ENCODE measurements at regions not wholly inside any gene's neighbourhood (a gene's known extent, or its start where the extent isn't known, plus 50 kb on each side); places are given as distances from the start of the nearest gene placed in this dataset.

DNA sequence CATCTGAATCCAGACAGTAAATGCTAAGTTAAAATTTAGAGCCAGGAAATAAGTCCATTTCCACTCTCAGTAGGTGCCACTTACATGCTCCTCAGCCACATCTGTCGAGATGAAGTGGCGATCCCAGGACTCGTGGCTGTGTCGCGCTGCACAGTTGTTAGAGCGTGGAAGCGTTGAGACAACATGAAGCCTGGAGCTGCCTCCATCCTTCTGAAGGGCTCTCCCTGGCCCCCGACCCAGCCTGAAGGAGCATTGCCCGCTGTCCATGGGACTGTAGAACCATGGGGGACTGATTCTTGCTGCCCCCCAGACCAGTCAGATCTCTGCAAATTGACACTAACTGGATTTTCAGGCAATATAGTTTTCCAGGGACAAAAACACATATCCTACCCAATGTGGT, 58.9 kb downstream of the IRX1 start:
- no peak overlapping the region for H3K4me3 Mint-ChIP-seq (ENCODE audit: low read depth, unreplicated experiment)
- no peak for DNase-seq
- TF ChIP-seq, protein P1, sequence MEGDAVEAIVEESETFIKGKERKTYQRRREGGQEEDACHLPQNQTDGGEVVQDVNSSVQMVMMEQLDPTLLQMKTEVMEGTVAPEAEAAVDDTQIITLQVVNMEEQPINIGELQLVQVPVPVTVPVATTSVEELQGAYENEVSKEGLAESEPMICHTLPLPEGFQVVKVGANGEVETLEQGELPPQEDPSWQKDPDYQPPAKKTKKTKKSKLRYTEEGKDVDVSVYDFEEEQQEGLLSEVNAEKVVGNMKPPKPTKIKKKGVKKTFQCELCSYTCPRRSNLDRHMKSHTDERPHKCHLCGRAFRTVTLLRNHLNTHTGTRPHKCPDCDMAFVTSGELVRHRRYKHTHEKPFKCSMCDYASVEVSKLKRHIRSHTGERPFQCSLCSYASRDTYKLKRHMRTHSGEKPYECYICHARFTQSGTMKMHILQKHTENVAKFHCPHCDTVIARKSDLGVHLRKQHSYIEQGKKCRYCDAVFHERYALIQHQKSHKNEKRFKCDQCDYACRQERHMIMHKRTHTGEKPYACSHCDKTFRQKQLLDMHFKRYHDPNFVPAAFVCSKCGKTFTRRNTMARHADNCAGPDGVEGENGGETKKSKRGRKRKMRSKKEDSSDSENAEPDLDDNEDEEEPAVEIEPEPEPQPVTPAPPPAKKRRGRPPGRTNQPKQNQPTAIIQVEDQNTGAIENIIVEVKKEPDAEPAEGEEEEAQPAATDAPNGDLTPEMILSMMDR (IDR thresholded peaks at IDR 0.05; ENCODE audit: unreplicated experiment): no peak
- BruUV-seq (replicated peaks): no TSS peak
- no peaks in the 10 kb centered on the region for H3K36me3 Mint-ChIP-seq (ENCODE audit: insufficient read depth, unreplicated experiment)
- H3K4me1 Mint-ChIP-seq (ENCODE audit: low read depth, unreplicated experiment): no peaks in the 10 kb centered on the region
- peaks cover 10% of the 10 kb centered on the region for H3K9me3 Mint-ChIP-seq (ENCODE audit: low read depth, unreplicated experiment)
- H3K27me3 Mint-ChIP-seq (ENCODE audit: unreplicated experiment): no peaks in the 10 kb centered on the region
- CTCF ChIA-PET: no interaction called here
- intact Hi-C loops (cut with micrococcal nuclease; ENCODE audit: unreplicated experiment): no loop called here
- no peak overlapping the region for H3K27ac Mint-ChIP-seq (ENCODE audit: unreplicated experiment)

DNA sequence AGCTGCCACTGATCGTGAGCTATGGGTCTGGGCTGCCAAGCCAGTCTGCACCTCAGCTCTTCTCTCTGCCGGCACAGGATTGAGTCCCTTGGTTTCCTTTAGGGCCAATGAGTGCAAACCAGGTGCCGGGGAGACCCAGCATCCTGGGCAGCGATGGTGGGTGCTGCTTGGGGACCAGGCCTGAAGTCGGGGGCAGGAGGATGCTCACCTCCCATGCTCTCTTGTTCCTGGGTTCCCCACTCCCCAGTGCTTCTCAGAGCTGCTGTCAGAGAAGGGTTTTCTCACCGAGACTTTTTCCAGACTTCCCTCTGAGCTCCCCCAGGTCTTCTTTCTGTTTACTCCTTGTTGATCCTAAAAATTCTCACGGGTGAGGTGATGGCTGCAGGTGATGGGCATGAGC, 61.2 kb downstream of the IRX1 start:
- Mint-ChIP-seq H3K27ac (ENCODE audit: unreplicated experiment) (no peak overlapping the region), H3K36me3 (ENCODE audit: insufficient read depth, unreplicated experiment) (no peaks in the 10 kb centered on the region), H3K4me1 (ENCODE audit: low read depth, unreplicated experiment) (no peaks in the 10 kb centered on the region), H3K4me3 (ENCODE audit: low read depth, unreplicated experiment) (no peak overlapping the region), H3K27me3 (ENCODE audit: unreplicated experiment) (no peaks in the 10 kb centered on the region), H3K9me3 (ENCODE audit: low read depth, unreplicated experiment) (peaks cover 6% of the 10 kb centered on the region)
- CTCF ChIA-PET: no interaction called here
- DNase-seq: no peak
- TF ChIP-seq, protein P1 (IDR thresholded peaks at IDR 0.05; ENCODE audit: unreplicated experiment): no peak
- BruUV-seq (replicated peaks): no TSS peak
- intact Hi-C loops (cut with micrococcal nuclease; ENCODE audit: unreplicated experiment): no loop called here

DNA sequence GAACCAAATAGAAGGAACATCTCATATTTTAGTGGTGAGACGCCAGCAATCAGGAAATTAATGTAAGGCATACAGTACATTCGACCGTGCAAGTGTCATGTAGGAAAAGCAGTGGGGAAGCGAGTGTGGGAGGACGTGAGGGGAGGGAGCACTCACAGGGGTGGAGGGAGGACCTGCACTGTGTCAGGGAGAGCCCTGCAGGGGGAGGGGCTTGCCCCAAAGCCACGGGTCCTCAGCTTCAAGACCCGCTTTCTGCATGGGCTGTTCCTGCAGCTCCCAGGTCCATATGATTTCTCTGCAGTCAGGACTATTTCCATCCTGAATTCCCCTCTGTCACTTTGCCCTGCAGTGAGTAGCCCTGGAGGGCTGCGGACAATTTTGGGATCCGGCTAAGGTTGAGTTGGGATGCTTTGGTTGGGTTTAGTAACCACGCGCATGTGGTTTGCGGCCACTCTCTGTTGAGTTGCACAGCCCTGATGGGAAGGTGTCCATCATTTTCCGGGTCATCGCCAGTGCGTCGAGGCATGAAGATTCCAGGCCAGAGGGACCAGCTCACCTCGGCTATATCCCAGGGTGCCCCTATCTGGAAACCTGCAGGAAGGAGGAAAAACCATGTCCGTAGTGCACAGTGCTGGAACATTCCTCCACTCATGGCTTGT, 61.9 kb downstream of the IRX1 start:
- no peaks in the 10 kb centered on the region for H3K4me1 Mint-ChIP-seq (ENCODE audit: low read depth, unreplicated experiment)
- no peak overlapping the region for H3K27ac Mint-ChIP-seq (ENCODE audit: unreplicated experiment)
- no peak overlapping the region for H3K4me3 Mint-ChIP-seq (ENCODE audit: low read depth, unreplicated experiment)
- no peak for DNase-seq
- TF ChIP-seq, protein P1 (IDR thresholded peaks at IDR 0.05; ENCODE audit: unreplicated experiment): no peak
- intact Hi-C loops (cut with micrococcal nuclease; ENCODE audit: unreplicated experiment): no loop called here
- CTCF ChIA-PET: no interaction called here
- no peaks in the 10 kb centered on the region for H3K36me3 Mint-ChIP-seq (ENCODE audit: insufficient read depth, unreplicated experiment)
- H3K27me3 Mint-ChIP-seq (ENCODE audit: unreplicated experiment): no peaks in the 10 kb centered on the region
- peaks cover 6% of the 10 kb centered on the region for H3K9me3 Mint-ChIP-seq (ENCODE audit: low read depth, unreplicated experiment)
- no TSS peak for BruUV-seq (replicated peaks)

DNA sequence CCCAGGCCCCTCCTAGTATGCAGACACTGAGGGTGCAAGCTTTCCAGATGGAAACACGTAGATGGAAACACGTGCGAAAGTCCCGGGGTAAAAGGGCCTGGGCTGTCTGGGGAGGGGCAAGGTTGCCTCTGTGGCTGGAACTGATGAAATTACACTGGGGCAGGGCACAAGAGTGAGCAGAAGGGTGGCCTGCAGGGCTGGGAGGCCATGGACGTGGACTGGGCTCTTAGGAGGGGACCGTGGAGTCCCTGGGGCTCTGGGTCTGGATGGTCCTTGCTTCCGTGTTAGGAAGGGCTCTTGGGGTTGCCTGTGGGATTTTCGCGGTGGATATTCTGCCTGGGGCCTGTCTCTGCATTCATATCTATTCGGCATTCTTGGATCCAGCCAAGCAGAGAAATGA, 63.3 kb downstream of the IRX1 start:
- intact Hi-C loops (cut with micrococcal nuclease; ENCODE audit: unreplicated experiment): no loop called here
- TF ChIP-seq, protein P1 (IDR thresholded peaks at IDR 0.05; ENCODE audit: unreplicated experiment): no peak
- Mint-ChIP-seq H3K9me3 (ENCODE audit: low read depth, unreplicated experiment) (peaks cover 3% of the 10 kb centered on the region), H3K4me3 (ENCODE audit: low read depth, unreplicated experiment) (no peak overlapping the region), H3K27me3 (ENCODE audit: unreplicated experiment) (no peaks in the 10 kb centered on the region), H3K27ac (ENCODE audit: unreplicated experiment) (no peak overlapping the region), H3K36me3 (ENCODE audit: insufficient read depth, unreplicated experiment) (no peaks in the 10 kb centered on the region), H3K4me1 (ENCODE audit: low read depth, unreplicated experiment) (no peaks in the 10 kb centered on the region)
- no peak for DNase-seq
- BruUV-seq (replicated peaks): no TSS peak
- CTCF ChIA-PET: no interaction called here
